ENCODE measurements at regions not wholly inside any gene's neighbourhood (a gene's known extent, or its start where the extent isn't known, plus 50 kb on each side); places are given as distances from the start of the nearest gene placed in this dataset.
"Not testable (repeated sequence)": the region's sequence is repeated elsewhere in the genome, so short reads cannot be mapped to it uniquely, and the experiment has no call there.

DNA sequence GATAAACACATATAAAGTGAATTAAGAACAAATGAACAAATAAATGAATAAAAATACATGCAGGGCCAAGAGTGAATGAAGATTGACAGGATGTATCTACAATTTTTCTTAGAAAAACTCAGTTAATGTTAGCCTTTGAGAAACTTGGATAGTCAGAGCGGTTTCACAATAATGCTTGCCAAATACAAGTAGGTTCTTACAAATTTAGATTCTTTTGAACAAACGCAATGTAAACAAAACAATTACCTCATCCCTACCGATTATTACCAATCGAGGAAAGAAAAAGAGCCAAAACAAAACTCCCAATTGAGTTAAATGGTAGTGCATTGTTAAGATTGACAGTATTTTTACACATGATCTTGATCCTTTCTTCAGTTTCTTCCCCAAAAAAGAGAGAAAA, 176.9 kb upstream of the DEPDC1 start:
- no peak for DNase-seq (ENCODE audit: low read depth in 2 of 2)

GRCh38 chr1:68675336-68675735, 178.5 kb upstream of the DEPDC1 start:
- DNase-seq (ENCODE audit: low read depth in 2 of 2): no peak

DNA sequence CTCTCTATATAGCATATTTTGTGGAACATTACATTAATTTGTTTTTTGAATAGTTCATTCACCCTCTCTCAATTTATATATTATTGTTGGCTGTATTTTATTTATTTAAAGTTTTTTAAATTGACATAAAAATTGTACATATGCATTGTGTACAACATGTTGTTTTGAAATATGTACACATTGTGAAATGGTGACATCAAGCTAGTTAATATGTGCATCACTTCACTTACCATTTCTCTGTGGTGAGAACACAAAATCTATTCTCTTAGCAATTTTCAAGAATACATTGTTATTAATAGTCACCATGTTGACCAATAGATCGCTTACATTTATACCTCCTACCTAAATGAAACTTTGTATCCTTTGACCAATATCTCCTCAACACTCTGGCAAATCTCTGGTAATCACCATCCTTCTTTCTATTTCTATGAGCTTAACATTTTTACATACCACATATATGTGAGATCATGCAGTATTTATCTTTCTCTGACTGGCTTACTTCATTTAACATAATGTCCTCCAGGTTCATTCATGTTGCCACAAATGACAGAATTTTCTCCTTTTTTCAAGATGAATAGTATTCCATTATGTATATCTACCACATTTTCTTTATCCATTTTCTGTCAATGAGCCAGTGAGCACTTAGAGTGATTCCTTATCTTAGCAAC, 180.9 kb upstream of the DEPDC1 start:
- no peak for DNase-seq (ENCODE audit: low read depth in 2 of 2)

DNA sequence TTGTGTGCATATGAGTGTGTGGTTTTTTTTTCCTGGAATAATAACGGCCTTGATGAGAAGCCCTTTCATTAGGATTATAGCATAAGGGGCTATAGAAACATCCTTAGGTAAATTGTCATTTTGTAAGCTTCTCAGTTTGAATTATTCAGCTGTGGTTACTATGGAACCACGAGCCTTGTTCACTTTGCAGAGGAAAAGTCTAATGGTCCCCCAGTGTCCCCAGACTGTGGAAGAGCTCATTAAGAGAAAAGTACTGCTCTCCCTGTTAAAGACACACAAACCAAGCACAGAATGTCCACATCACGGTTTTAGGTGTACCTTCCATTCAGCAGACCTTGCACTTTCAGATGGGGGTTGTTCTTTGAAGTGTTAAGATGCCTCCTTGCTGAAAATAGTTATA, 199.3 kb upstream of the DEPDC1 start:
- DNase-seq (ENCODE audit: low read depth in 2 of 2): no peak

GRCh38 chr1:68703921-68704354, 207.1 kb upstream of the DEPDC1 start:
- DNase-seq (ENCODE audit: low read depth in 2 of 2): no peak

GRCh38 chr1:68704800-68705443, 208.0 kb upstream of the DEPDC1 start:
- no peak for DNase-seq (ENCODE audit: low read depth in 2 of 2)

GRCh38 chr1:68705466-68705865, 208.6 kb upstream of the DEPDC1 start:
- no peak for DNase-seq (ENCODE audit: low read depth in 2 of 2)

DNA sequence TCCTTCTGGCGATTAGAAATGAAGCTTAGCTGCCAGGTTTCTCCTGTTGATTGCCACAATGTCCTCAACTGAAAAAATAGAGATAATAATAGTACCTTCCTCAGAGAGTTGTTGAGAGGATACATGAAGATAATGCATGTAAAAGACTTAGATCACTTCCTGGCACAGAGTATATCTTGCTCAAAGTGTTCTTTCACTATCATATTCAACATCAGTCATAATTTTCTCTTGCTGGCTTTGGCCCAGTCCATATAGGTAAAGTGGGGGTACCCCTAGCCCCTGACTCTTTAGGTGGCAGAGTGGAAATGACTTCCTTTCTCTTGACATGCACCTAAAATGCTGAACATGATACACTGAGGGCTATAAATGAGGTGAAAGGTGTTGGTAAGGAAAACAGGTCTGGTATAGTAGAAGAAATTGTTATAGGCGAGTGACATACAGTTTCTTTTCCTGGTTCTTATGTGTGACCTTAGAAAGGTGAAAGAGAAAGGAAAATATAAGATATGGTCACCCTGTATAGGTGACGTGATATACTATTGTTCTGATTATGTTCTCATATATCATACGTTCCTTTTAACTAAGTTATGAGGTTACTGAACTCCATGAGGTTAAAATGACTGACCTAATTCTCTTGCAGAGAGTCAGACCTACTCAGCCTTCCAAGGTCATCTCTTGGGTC, 209.9 kb upstream of the DEPDC1 start:
- no peak for DNase-seq (ENCODE audit: low read depth in 2 of 2)

DNA sequence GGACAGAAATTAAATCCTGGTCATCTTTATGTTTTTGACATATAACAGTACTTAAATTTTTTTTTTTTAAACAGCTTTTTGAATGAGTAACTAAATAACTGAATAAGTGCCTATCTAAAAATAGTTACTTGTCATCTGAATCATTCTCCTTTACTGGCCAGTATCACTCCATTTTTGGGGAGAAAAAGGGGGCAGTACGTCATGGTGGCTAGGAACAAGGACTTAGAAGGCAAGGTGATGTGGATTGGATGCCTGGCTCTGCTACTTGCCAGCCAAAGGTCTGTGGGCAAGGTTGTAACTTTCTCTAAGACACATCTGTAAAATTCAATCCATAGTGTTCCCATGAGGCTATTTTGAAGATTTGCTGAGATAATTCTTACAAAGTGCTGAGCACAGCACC, 220.4 kb upstream of the DEPDC1 start:
- no peak for DNase-seq (ENCODE audit: low read depth in 2 of 2)

DNA sequence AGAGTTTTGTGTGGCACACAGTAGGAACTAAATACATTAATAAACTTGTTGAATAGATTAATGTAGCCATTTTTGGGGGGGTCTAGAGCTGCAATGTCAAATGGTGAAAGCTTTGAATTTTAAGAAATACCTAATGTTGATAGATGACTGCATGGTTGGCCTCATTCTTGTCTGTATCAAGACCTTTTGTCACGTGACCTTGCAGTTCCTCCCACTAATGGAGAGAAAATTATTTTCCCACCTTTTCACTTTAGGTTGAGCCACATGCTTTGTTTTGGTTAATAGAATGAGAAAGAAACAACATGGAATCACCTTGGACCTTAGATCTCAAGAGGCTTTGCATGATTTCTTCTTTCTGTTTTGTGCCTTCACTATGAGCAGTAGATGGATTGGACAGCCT, 223.6 kb upstream of the DEPDC1 start:
- DNase-seq (ENCODE audit: low read depth in 2 of 2): no peak

DNA sequence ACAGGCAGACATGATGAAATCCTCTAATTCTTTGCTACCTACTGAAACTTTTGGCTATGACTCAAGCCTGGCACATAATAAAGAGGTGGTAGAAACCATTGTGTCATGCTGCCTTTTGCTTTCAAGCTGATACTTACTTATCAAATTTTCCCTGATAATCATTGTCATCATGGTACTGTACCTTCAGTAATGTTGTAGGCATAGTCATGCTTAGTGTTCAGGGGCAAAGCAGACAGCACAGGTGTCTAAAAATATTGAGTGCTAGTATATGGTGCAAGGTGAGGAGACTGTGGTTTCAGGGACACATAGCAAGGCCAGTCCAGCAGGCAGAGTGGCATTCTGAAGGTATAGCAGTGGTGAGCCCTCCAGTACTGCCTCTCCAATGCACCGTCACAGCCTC, 226.9 kb upstream of the DEPDC1 start:
- no peak for DNase-seq (ENCODE audit: low read depth in 2 of 2)

- DNase-seq (ENCODE audit: low read depth in 2 of 2): no peak
These were observed 228.3 kb upstream of the DEPDC1 start for GRCh38 chr1:68725001-68725752.

- not testable (repeated sequence) for DNase-seq (ENCODE audit: low read depth in 2 of 2)
These were observed 242.6 kb upstream of the DEPDC1 start for GRCh38 chr1:68739486-68739885.

DNA sequence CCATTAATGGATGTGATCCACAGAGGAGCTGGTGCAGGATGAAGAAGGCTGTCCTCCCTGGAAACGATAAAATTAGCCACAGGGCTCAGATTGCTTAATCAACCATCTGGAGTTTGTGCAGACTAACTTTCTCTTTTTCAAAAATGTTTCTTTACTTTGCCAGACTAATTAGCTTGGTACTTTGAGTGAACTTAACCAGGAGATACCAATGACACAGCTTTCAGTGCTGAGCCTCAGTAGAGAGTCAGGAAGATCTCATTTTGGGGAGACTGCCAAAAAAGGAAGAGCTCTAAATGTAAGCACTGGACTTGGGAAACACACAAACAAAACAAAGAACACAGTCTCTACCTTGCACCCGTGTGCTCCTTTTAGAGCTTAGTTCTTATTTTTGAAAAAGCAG, 248.1 kb upstream of the DEPDC1 start:
- DNase-seq (ENCODE audit: low read depth in 2 of 2): no peak

GRCh38 chr1:68745451-68745850, 248.6 kb upstream of the DEPDC1 start:
- DNase-seq (ENCODE audit: low read depth in 2 of 2): no peak

- DNase-seq (ENCODE audit: low read depth in 2 of 2): no peak
These were observed 249.5 kb upstream of the DEPDC1 start for GRCh38 chr1:68746378-68746777.

DNA sequence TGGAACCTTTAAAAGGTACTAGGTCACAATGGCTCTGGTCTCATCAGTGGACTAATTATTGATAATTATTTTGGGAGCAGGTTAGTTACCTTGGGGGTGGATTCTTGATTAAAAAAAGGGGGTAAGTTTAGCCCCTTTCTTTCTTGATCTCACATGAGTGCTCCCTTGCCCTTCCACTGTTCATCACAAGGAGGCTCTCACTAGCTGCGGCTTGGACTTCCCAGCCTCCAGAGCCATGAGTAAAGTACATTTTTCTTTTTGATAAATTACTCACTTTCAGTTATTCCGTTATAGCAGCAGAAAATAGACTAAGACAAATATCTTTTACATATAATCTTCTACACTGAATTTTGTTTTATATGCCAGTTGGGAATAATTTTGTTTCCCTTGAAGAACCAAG, 254.8 kb upstream of the DEPDC1 start:
- DNase-seq (ENCODE audit: low read depth in 2 of 2): no peak

DNA sequence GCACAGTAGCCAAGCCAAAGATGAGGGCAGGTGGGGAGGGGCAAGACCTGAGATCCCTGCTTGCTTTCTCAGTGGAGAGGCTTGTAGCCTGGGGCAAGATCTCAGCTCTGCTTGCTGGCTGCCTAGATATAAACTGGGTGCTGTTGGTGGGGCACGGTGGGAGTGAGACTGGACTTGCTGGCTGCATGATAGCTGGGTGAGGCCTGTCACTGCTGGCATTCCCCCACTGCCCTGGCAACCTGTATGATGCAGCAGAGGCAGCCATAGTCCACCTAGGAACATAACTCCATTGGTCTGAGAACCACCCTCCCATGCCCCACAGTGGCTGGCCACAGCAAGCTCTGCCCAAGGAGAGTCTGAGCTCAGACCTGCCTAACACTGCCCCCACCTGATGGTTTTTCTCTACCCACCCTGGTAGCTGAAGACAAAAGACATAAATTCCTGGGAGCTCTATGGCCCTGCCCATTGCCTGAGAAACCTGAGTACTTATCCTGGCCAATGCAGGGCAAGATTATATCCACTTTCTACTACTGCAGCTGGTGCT, 261.9 kb upstream of the DEPDC1 start:
- DNase-seq (ENCODE audit: low read depth in 2 of 2): no peak

DNA sequence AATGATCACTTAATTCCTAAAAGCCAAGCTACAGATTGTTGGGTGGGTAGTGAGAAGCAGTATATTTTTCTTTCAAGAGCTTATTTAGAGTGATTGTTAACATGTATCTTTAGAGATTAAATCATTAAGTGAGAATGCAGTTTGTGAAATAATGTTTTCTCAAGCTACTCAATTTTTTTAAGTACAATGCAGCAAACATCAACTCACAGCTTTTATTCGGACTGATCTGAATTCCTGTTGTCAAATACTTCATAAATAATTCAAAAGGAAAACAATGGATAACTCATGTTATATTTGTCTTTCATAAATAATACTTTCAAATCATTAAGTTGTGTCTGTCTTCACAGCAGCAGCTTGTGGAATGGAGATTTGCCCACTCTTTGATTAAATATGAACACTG, 271.1 kb upstream of the DEPDC1 start:
- no peak for DNase-seq (ENCODE audit: low read depth in 2 of 2)

GRCh38 chr1:68770817-68771216, 273.9 kb upstream of the DEPDC1 start:
- no peak for DNase-seq (ENCODE audit: low read depth in 2 of 2)

DNA sequence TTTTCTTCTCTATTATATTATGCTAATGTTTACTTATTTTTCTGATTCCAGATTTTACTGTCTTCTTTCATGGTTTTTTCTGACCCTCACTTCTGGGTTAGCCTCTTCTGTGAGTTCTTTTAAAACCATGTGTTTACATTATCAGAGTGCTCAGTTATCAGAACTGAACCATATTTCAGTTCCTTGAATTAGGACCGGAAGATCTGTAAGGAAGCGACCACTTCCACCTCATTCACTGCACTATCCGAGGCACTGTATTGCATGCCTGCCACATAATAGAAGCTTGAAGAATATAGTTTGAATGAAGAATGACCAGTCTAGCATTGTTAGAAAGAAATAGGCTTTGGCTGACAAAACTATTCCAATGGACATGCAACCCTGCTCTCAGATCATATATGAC, 281.0 kb upstream of the DEPDC1 start:
- DNase-seq (ENCODE audit: low read depth in 2 of 2): no peak

- not testable (repeated sequence) for DNase-seq (ENCODE audit: low read depth in 2 of 2)
These were observed 283.0 kb upstream of the DEPDC1 start for GRCh38 chr1:68779841-68780240.

All from fibroblast of skin of left quadriceps (primary cell).